Neuronal stem cell (in vitro differentiated cells): ENCODE measurements at regions not wholly inside any gene's neighbourhood (a gene's known extent, or its start where the extent isn't known, plus 50 kb on each side); places are given as distances from the start of the nearest gene placed in this dataset.

Experiments used
- DNase-seq: peaks from one replicate; pipeline ENCODE4 v3.0.0-alpha.2; 2013; ENCODE audit warnings: low spot score
- H2AFZ ChIP-seq: one replicate; pipeline ENCODE4 v1.6.1; 2013; ENCODE audit warnings: mild to moderate bottlenecking, low read length, inconsistent platforms
- H2AK5ac ChIP-seq: 2 replicates; pipeline ENCODE4 v1.6.1; 2013; ENCODE audit warnings: low read depth, mild to moderate bottlenecking, inconsistent platforms, low read length, moderate library complexity, mixed read lengths
- H2BK120ac ChIP-seq: 2 replicates; pipeline ENCODE4 v1.6.1; 2013; ENCODE audit warnings: low read depth, mild to moderate bottlenecking, inconsistent platforms, low read length, moderate library complexity, mixed read lengths
- H2BK12ac ChIP-seq: one replicate; pipeline ENCODE4 v1.6.1; 2013; ENCODE audit warnings: low read length, inconsistent platforms
- H2BK15ac ChIP-seq: 2 replicates; pipeline ENCODE4 v1.6.1; 2013; ENCODE audit warnings: mild to moderate bottlenecking, low read length, inconsistent platforms, mixed read lengths
- H2BK5ac ChIP-seq: one replicate; pipeline ENCODE4 v1.6.1; 2013; ENCODE audit warnings: inconsistent platforms, mild to moderate bottlenecking, low read length, moderate library complexity
- H3K14ac ChIP-seq: one replicate; pipeline ENCODE4 v1.6.1; 2013; ENCODE audit warnings: low read length, inconsistent platforms
- H3K18ac ChIP-seq: 2 replicates; pipeline ENCODE4 v1.6.1; 2013; ENCODE audit warnings: low read length, inconsistent platforms
- H3K23ac ChIP-seq: 2 replicates; pipeline ENCODE4 v1.6.1; 2013; ENCODE audit warnings: low read depth, mild to moderate bottlenecking, mixed read lengths, low read length, inconsistent platforms; ENCODE audit not compliant: poor library complexity
- H3K27ac ChIP-seq: replicated peaks from 3 replicates; pipeline ENCODE4 v1.5.1; 2013; ENCODE audit warnings: low read length, inconsistent platforms
- H3K27me3 ChIP-seq, 3 experiments: 2 replicates each; pipeline ENCODE4 v1.6.1; 2013; ENCODE audit warnings: low read length in 3 of 3, mild to moderate bottlenecking in 2 of 3, inconsistent platforms in 1 of 3, low read depth in 1 of 3, mixed read lengths in 1 of 3, moderate library complexity in 1 of 3; ENCODE audit not compliant: control insufficient read depth in 3 of 3, insufficient read depth in 3 of 3
- H3K36me3 ChIP-seq, 2 donors: replicated peaks in 1 of 2; 2 replicates each; pipeline ENCODE4 v1.6.1; 2013; ENCODE audit warnings: low read length in 2 of 2; ENCODE audit not compliant: control insufficient read depth in 2 of 2, insufficient read depth in 2 of 2
- H3K4ac ChIP-seq: 2 replicates; pipeline ENCODE4 v1.6.1; 2013; ENCODE audit warnings: inconsistent platforms, mild to moderate bottlenecking, low read length, moderate library complexity
- H3K4me1 ChIP-seq, 2 donors: 1 replicate in 1 of 2; 2 replicates in 1 of 2; pipeline ENCODE4 v1.6.1; 2013; ENCODE audit warnings: low read length in 2 of 2, low read depth in 1 of 2; ENCODE audit not compliant: control insufficient read depth in 2 of 2, insufficient read depth in 1 of 2
- H3K4me2 ChIP-seq: one replicate; pipeline ENCODE4 v1.6.1; 2013; ENCODE audit warnings: mild to moderate bottlenecking, low read length, inconsistent platforms; ENCODE audit not compliant: insufficient read depth, poor library complexity, severe bottlenecking
- H3K4me3 ChIP-seq, 2 donors: 2 replicates each; pipeline ENCODE4 v1.5.1; 2013; ENCODE audit warnings: low read length in 2 of 2, mild to moderate bottlenecking in 2 of 2, inconsistent platforms in 1 of 2, moderate library complexity in 1 of 2
- H3K79me1 ChIP-seq: one replicate; pipeline ENCODE4 v1.6.1; 2013; ENCODE audit warnings: low read depth, mild to moderate bottlenecking, inconsistent platforms, low read length, moderate library complexity
- H3K9ac ChIP-seq: one replicate; pipeline ENCODE4 v1.6.1; 2013; ENCODE audit warnings: mild to moderate bottlenecking, low read depth, low read length, inconsistent platforms; ENCODE audit not compliant: poor library complexity
- H3K9me3 ChIP-seq, 2 donors: replicated peaks in 1 of 2; 2 replicates each; pipeline versions ENCODE3 to v1.6.1; 2013; ENCODE audit warnings: low read length in 2 of 2, mild to moderate bottlenecking in 2 of 2, inconsistent platforms in 1 of 2, low read depth in 1 of 2, mixed read lengths in 1 of 2, moderate library complexity in 1 of 2; ENCODE audit not compliant: control insufficient read depth in 2 of 2, insufficient read depth in 1 of 2
- H4K8ac ChIP-seq: one replicate; pipeline ENCODE4 v1.6.1; 2013; ENCODE audit warnings: low read depth, mild to moderate bottlenecking, inconsistent platforms, low read length, moderate library complexity
- H4K91ac ChIP-seq: one replicate; pipeline ENCODE4 v1.6.1; 2013; ENCODE audit warnings: low read length, low read depth, mild to moderate bottlenecking, inconsistent platforms; ENCODE audit not compliant: poor library complexity
- WGBS, 2 donors: extraction: QIAGEN DNeasy Blood & Tissue Kit; methylation state at CpG; one replicate each; pipeline ENCODE4 v1.1.7; 2013; ENCODE audit warnings: missing lambda C conversion rate in 2 of 2, mixed read lengths in 1 of 2; ENCODE audit not compliant: insufficient read length in 2 of 2, insufficient replicate concordance in 1 of 2; ENCODE audit errors: extremely low coverage in 2 of 2; 5-methylcytosine and 5-hydroxymethylcytosine counted together

- Histone ChIP-seq H3K27me3 (no peaks in the 10 kb centered on the region), H3K36me3 (no peaks in the 10 kb centered on the region), H2BK120ac (no peak overlapping the region), H3K79me1 (no peaks in the 10 kb centered on the region), H2BK12ac (no peak overlapping the region), H4K8ac (no peak overlapping the region), H3K18ac (no peak overlapping the region), H2BK5ac (no peak overlapping the region), H3K4ac (no peak overlapping the region), H4K91ac (no peak overlapping the region), H2AFZ (no peak overlapping the region), H3K27ac (no peak overlapping the region), H3K4me1 (no peaks in the 10 kb centered on the region), H3K14ac (no peak overlapping the region), H3K9ac (no peak overlapping the region), H3K23ac (no peak overlapping the region), H3K4me3 (no peak overlapping the region), H3K4me2 (no peak overlapping the region), H3K9me3 (no peaks in the 10 kb centered on the region), H2BK15ac (no peak overlapping the region), H2AK5ac (no peak overlapping the region)
- no peak for DNase-seq
- WGBS, 2 donors, result no CpG with 5 or more reads among the region's 3 CpGs
These were observed 145.4 kb upstream of the ZBED5 start for GRCh38 chr11:11003226-11003625.

GRCh38 chr11:11000579-11001283, 142.9 kb upstream of the ZBED5 start:
- no peak overlapping the region for H3K4me3 ChIP-seq
- no CpG with 5 or more reads among the region's 7 CpGs for WGBS, 2 donors
- no peak overlapping the region for H2BK15ac ChIP-seq
- no peak overlapping the region for H3K23ac ChIP-seq
- H3K14ac ChIP-seq, result no peak overlapping the region
- H2AK5ac ChIP-seq, result no peak overlapping the region
- no peak for DNase-seq
- H2BK120ac ChIP-seq, result no peak overlapping the region
- no peaks in the 10 kb centered on the region for H3K36me3 ChIP-seq
- H3K9me3 ChIP-seq, result no peaks in the 10 kb centered on the region
- no peak overlapping the region for H3K18ac ChIP-seq
- no peak overlapping the region for H3K4ac ChIP-seq
- no peaks in the 10 kb centered on the region for H3K4me1 ChIP-seq
- no peak overlapping the region for H2AFZ ChIP-seq
- no peak overlapping the region for H3K27ac ChIP-seq
- H3K27me3 ChIP-seq, result peaks cover 0 to 4% (median 0%) of the 10 kb centered on the region in 3 experiments
- no peak overlapping the region for H2BK12ac ChIP-seq
- no peaks in the 10 kb centered on the region for H3K79me1 ChIP-seq
- no peak overlapping the region for H4K8ac ChIP-seq
- H2BK5ac ChIP-seq, result no peak overlapping the region
- H4K91ac ChIP-seq, result no peak overlapping the region
- no peak overlapping the region for H3K4me2 ChIP-seq
- H3K9ac ChIP-seq, result no peak overlapping the region

- Histone ChIP-seq H3K79me1 (no peaks in the 10 kb centered on the region), H4K8ac (no peak overlapping the region), H3K4me1 (no peaks in the 10 kb centered on the region), H2BK120ac (no peak overlapping the region), H3K23ac (no peak overlapping the region), H3K4me3 (no peak overlapping the region), H4K91ac (no peak overlapping the region), H2AFZ (no peak overlapping the region), H2BK15ac (no peak overlapping the region), H3K36me3 (no peaks in the 10 kb centered on the region), H2BK12ac (no peak overlapping the region), H2BK5ac (no peak overlapping the region), H3K9me3 (no peaks in the 10 kb centered on the region), H3K27ac (no peak overlapping the region), H3K18ac (no peak overlapping the region), H2AK5ac (no peak overlapping the region), H3K4ac (no peak overlapping the region), H3K27me3 (peaks cover 0 to 4% (median 0%) of the 10 kb centered on the region in 3 experiments), H3K4me2 (no peak overlapping the region), H3K14ac (no peak overlapping the region), H3K9ac (no peak overlapping the region)
- no peak for DNase-seq
- WGBS, 2 donors, result no CpG with 5 or more reads among the region's 5 CpGs
These were observed 140.8 kb upstream of the ZBED5 start for GRCh38 chr11:10998674-10999073.

GRCh38 chr11:10996678-10997077, 138.8 kb upstream of the ZBED5 start:
- Histone ChIP-seq H3K79me1 (no peaks in the 10 kb centered on the region), H3K23ac (no peak overlapping the region), H2BK15ac (no peak overlapping the region), H3K4me2 (no peak overlapping the region), H3K18ac (no peak overlapping the region), H3K9ac (no peak overlapping the region), H3K4me3 (no peak overlapping the region), H2AFZ (no peak overlapping the region), H2AK5ac (no peak overlapping the region), H2BK5ac (no peak overlapping the region), H3K4me1 (no peaks in the 10 kb centered on the region), H2BK12ac (no peak overlapping the region), H3K4ac (no peak overlapping the region), H3K27me3 (peaks cover 0 to 4% (median 0%) of the 10 kb centered on the region in 3 experiments), H2BK120ac (no peak overlapping the region), H3K36me3 (no peaks in the 10 kb centered on the region), H3K9me3 (peaks cover 0 to 2% of the 10 kb centered on the region in 2 donors), H4K91ac (no peak overlapping the region), H3K14ac (no peak overlapping the region), H4K8ac (no peak overlapping the region), H3K27ac (no peak overlapping the region)
- WGBS, 2 donors, result no CpG with 5 or more reads among the region's 1 CpG
- DNase-seq, result no peak
